ENCODE measurements at regions not wholly inside any gene's neighbourhood (a gene's known extent, or its start where the extent isn't known, plus 50 kb on each side); places are given as distances from the start of the nearest gene placed in this dataset.

- TF ChIP-seq CTCF (IDR thresholded peaks at IDR 0.05) (no peak), POLR2A (IDR thresholded peaks at IDR 0.05) (no peak)
Observed at GRCh38 chr10:36198322-36198721, 556.2 kb upstream of the FZD8 start.
